ENCODE measurements at regions not wholly inside any gene's neighbourhood (a gene's known extent, or its start where the extent isn't known, plus 50 kb on each side); places are given as distances from the start of the nearest gene placed in this dataset.

GRCh38 chr13:53605326-53605725 lies 576.7 kb downstream of the OLFM4 start:
- no peak for FAIRE-seq
- DNase-seq (ENCODE audit: insufficient read length, low spot score): no peak

- FAIRE-seq: no peak
- DNase-seq (ENCODE audit: insufficient read length, low spot score): no peak
Measured at GRCh38 chr13:53612200-53612599, 583.6 kb downstream of the OLFM4 start.

- DNase-seq (ENCODE audit: insufficient read length, low spot score): no peak
- no peak for FAIRE-seq
Measured at GRCh38 chr13:53622456-53622855, 593.8 kb downstream of the OLFM4 start.

GRCh38 chr13:53623146-53623545 lies 594.5 kb downstream of the OLFM4 start:
- no peak for DNase-seq (ENCODE audit: insufficient read length, low spot score)
- no peak for FAIRE-seq

DNA sequence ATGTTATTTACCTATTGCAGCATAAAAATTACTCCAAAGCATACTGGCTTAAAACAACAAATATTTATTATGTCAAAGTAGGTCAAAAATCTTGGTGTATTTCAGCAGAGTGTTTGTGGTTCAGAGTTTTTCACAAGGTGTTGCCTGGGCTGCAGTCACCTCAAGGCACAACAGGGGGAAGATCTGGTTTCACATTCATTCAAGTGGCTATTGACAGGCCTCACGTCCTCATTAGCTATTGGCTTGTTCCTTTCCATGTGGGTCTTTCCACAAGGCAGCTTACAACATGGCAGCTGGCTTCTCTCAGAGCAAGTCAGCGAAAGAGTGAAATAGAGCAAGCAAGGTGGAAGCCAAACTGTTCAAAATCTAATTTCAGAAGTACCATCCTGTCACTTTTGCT lies 602.9 kb downstream of the OLFM4 start:
- DNase-seq (ENCODE audit: insufficient read length, low spot score) (no peak), FAIRE-seq (no peak)

- no peak for FAIRE-seq
- DNase-seq (ENCODE audit: insufficient read length, low spot score): no peak
Measured at GRCh38 chr13:53638040-53638439, 609.4 kb downstream of the OLFM4 start.

- FAIRE-seq (no peak), DNase-seq (ENCODE audit: insufficient read length, low spot score) (no peak)
Measured at GRCh38 chr13:53642306-53642705, 613.7 kb downstream of the OLFM4 start.

- FAIRE-seq (no peak), DNase-seq (ENCODE audit: insufficient read length, low spot score) (no peak)
Measured at GRCh38 chr13:53648673-53649072, 620.1 kb downstream of the OLFM4 start.

GRCh38 chr13:53672005-53672404 lies 643.4 kb downstream of the OLFM4 start:
- no peak for DNase-seq (ENCODE audit: insufficient read length, low spot score)
- no peak for FAIRE-seq

DNA sequence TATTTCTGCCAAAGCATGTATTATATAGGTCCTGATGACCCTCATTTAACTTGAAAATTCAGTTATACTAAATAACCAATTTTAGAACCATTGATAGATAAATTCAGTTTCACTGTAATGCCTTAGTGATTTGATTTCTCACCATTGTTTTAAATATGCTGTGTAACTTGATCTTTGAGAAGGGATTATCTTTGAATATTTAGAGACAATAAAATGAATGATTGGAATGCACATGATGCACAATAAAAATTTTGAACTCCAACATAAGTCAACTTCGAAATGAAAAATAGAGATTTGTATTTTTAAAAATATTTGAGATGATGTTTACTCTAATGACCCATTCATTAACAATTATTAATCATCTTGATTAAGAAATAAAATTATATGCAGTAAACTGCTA lies 654.5 kb downstream of the OLFM4 start:
- FAIRE-seq (no peak), DNase-seq (ENCODE audit: insufficient read length, low spot score) (no peak)

- DNase-seq (ENCODE audit: insufficient read length, low spot score) (no peak), FAIRE-seq (no peak)
Measured at GRCh38 chr13:53683608-53684007, 655.0 kb downstream of the OLFM4 start.

DNA sequence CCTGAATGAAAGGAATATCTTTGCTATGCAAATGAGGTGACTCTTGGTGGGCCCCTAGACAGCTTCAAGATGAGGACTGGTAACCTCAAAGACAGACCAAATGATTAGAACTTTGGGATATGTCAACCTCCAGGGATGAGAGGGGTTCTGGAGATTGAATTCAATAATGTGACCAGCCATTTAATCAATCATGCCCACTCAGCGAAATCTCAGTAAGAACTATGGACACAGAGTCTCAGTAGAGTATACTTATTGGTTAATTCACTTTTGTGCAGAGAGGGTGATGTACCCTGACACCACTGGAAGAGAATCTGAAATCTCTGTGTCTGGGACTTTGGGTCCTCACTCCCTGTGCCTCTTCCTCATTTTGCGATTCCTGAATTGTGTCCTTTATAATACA lies 662.8 kb downstream of the OLFM4 start:
- DNase-seq (ENCODE audit: insufficient read length, low spot score): no peak
- no peak for FAIRE-seq

GRCh38 chr13:53694814-53695532 lies 666.4 kb downstream of the OLFM4 start:
- DNase-seq (ENCODE audit: insufficient read length, low spot score) (no peak), FAIRE-seq (no peak)

GRCh38 chr13:53703371-53704080 lies 674.9 kb downstream of the OLFM4 start:
- DNase-seq (ENCODE audit: insufficient read length, low spot score) (no peak), FAIRE-seq (no peak)

- DNase-seq (ENCODE audit: insufficient read length, low spot score) (no peak), FAIRE-seq (no peak)
Measured at GRCh38 chr13:53719281-53719680, 690.7 kb downstream of the OLFM4 start.

- no peak for DNase-seq (ENCODE audit: insufficient read length, low spot score)
- no peak for FAIRE-seq
Measured at GRCh38 chr13:53732664-53733063, 704.1 kb downstream of the OLFM4 start.

GRCh38 chr13:53743906-53744305 lies 715.3 kb downstream of the OLFM4 start:
- FAIRE-seq (no peak), DNase-seq (ENCODE audit: insufficient read length, low spot score) (no peak)

DNA sequence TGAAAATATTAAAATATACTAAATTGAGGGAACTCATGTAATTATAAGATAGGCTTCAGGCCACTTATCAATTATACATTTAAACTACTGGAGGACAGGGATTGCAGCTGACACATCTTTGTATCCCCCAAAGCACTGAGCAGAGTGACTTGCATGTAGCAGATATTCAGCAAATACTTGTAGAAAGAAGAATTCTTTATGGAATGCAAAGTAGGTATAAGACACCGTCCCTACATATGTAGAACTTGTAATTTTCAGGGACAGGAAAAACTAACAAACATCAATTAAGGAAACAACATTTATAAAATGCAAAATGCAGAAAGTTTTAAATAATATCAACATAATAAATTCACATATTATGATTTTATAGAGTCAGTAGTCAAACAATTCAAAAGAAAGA lies 719.2 kb downstream of the OLFM4 start:
- DNase-seq (ENCODE audit: insufficient read length, low spot score) (no peak), FAIRE-seq (no peak)

DNA sequence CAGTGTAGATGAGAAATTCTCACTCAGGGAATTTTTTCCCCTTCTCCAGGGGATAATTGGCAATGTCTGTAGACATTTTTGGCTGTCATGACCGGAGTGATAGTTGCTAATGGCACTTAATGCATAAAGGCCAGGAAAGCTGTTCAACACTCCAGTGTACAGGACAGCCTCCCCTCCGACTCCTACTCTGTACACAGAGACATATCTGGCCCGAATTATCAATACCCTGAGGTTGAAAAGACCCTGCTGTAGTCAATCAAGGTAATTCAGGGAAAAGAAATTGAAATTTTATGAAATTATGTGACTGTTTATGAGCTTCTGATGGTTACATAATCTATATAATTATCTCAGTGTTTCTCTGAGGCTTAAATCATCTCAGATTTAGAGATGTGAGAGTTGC lies 720.7 kb downstream of the OLFM4 start:
- no peak for FAIRE-seq
- no peak for DNase-seq (ENCODE audit: insufficient read length, low spot score)

DNA sequence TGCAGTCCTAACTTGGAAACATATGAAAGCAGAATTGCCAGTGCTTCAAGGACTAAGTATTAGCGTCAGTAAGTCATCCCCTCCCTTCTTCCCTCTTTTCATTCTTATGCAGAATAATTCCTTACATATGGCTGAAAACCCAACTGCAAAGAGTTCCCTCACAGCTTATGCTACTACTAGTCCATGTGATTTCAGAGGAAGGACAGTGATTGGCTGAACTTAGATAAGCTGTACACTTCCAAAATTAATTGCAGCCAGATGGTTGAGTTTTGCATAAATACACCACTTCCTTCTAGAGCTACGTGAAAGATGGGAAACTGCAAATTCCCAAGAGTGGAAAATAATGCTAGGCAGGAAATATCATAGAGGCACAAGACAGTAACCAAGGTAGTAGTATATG lies 730.4 kb downstream of the OLFM4 start:
- DNase-seq (ENCODE audit: insufficient read length, low spot score): no peak
- no peak for FAIRE-seq

DNA sequence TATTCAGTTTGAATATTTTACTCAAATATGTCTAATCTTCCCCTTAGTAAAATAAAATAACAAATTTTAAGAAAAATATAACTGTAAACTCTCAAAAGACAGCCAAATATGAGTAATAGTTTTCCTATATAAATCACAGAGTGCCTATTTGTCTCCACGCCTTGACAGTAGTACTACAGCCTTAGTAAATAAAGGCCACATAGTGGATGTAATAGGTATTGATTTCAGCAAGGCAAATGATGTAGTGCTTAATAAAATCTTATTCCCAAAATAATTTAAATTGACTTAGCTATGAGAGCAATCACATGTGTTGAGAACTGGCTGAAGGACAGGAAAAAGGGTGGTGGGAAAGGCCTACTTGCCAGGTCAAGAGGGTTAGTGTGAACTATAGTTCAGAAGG lies 747.2 kb downstream of the OLFM4 start:
- FAIRE-seq: no peak

GRCh38 chr13:53778937-53779336 lies 750.3 kb downstream of the OLFM4 start:
- DNase-seq (ENCODE audit: insufficient read length, low spot score) (no peak), FAIRE-seq (no peak)

More for the DNA sequence above, 747.2 kb downstream of the OLFM4 start:
- DNase-seq (ENCODE audit: insufficient read length, low spot score): no peak
